Naive thymus-derived CD4-positive, alpha-beta T cell (primary cell): ENCODE measurements at regions not wholly inside any gene's neighbourhood (a gene's known extent, or its start where the extent isn't known, plus 50 kb on each side); places are given as distances from the start of the nearest gene placed in this dataset.

Experiments
- ATAC-seq: fragments of 150-1000 bp; cut with Tn5 transposase; 2 replicates; pipeline ENCODE4 v1.10.0; 2021; ENCODE audit warnings: mild to moderate bottlenecking, moderate library complexity
- CTCF ChIA-PET: fragments of 350-600 bp; sonication (Branson Sonifier 250); formaldehyde crosslinking; loops from one replicate; lab custom pipeline; 2021; ENCODE audit warnings: antibody characterized with exemption; lab: Charles Lee
- POLR2A ChIA-PET: fragments of 350-600 bp; sonication (Branson Sonifier 250); formaldehyde crosslinking; loops from one replicate; lab custom pipeline; 2021; ENCODE audit warnings: antibody characterized with exemption, inconsistent platforms; lab: Charles Lee
- DNase-seq, 9 donors: peaks; one replicate each; pipeline versions ENCODE4 v3.0.0 to v3.0.0-alpha.2; 2020 to 2022; ENCODE audit warnings: mixed read lengths in 1 of 9
- H3K27ac ChIP-seq: one replicate; pipeline ENCODE4 v1.7.0; 2013; ENCODE audit warnings: mild to moderate bottlenecking, low read depth, low read length, moderate library complexity
- H3K27me3 ChIP-seq, 2 donors: one replicate each; pipeline ENCODE4 v1.7.0; 2013; ENCODE audit warnings: low read length in 2 of 2, mild to moderate bottlenecking in 2 of 2, moderate library complexity in 2 of 2; ENCODE audit not compliant: control insufficient read depth in 2 of 2, insufficient read depth in 2 of 2
- H3K36me3 ChIP-seq, 3 experiments: 1 replicate in 2 of 3; 2 replicates in 1 of 3; pipeline ENCODE4 v1.7.0; 2013; ENCODE audit warnings: low read length in 3 of 3, mild to moderate bottlenecking in 3 of 3, moderate library complexity in 1 of 3; ENCODE audit not compliant: insufficient read depth in 3 of 3, control insufficient read depth in 2 of 3
- H3K4me1 ChIP-seq, 2 donors: one replicate each; pipeline ENCODE4 v1.7.0; 2013; ENCODE audit warnings: low read length in 2 of 2, mild to moderate bottlenecking in 2 of 2, moderate library complexity in 1 of 2; ENCODE audit not compliant: control insufficient read depth in 2 of 2, insufficient read depth in 2 of 2
- H3K4me3 ChIP-seq: 2 replicates; pipeline ENCODE4 v1.7.0; 2013; ENCODE audit warnings: mild to moderate bottlenecking, low read length
- H3K9me3 ChIP-seq, 3 experiments: 1 replicate in 2 of 3; 2 replicates in 1 of 3; pipeline ENCODE4 v1.7.0; 2013; ENCODE audit warnings: low read length in 3 of 3; ENCODE audit not compliant: control insufficient read depth in 2 of 3
- H3K27ac Mint-ChIP-seq, 9 donors: one replicate each; pipeline ENCODE4 v1.8.0; 2020 to 2022; ENCODE audit warnings: mixed read lengths in 9 of 9, mild to moderate bottlenecking in 8 of 9, moderate library complexity in 5 of 9, inconsistent platforms in 2 of 9
- H3K27me3 Mint-ChIP-seq, 5 donors: one replicate each; pipeline ENCODE4 v1.8.0; 2021 to 2022; ENCODE audit warnings: mixed read lengths in 5 of 5, mild to moderate bottlenecking in 1 of 5
- H3K36me3 Mint-ChIP-seq, 5 donors: one replicate each; pipeline ENCODE4 v1.8.0; 2020 to 2022; ENCODE audit warnings: mixed read lengths in 5 of 5, mild to moderate bottlenecking in 3 of 5, inconsistent platforms in 1 of 5
- H3K4me1 Mint-ChIP-seq, 7 donors: one replicate each; pipeline ENCODE4 v1.8.0; 2020 to 2022; ENCODE audit warnings: mixed read lengths in 7 of 7, mild to moderate bottlenecking in 3 of 7, inconsistent platforms in 1 of 7
- H3K4me3 Mint-ChIP-seq, 10 donors: one replicate each; pipeline ENCODE4 v1.8.0; 2020 to 2022; ENCODE audit warnings: mild to moderate bottlenecking in 10 of 10, mixed read lengths in 10 of 10, moderate library complexity in 6 of 10, inconsistent platforms in 2 of 10
- H3K9me3 Mint-ChIP-seq, 11 donors: one replicate each; pipeline ENCODE4 v1.8.0; 2020 to 2022; ENCODE audit warnings: mixed read lengths in 11 of 11, mild to moderate bottlenecking in 4 of 11, inconsistent platforms in 1 of 11, moderate library complexity in 1 of 11
- intact Hi-C, 2 donors: fragments of 100-400 bp; cut with micrococcal nuclease; formaldehyde crosslinking; loops; one replicate each; pipeline ENCODE4 v1.15.1; 2023

DNA sequence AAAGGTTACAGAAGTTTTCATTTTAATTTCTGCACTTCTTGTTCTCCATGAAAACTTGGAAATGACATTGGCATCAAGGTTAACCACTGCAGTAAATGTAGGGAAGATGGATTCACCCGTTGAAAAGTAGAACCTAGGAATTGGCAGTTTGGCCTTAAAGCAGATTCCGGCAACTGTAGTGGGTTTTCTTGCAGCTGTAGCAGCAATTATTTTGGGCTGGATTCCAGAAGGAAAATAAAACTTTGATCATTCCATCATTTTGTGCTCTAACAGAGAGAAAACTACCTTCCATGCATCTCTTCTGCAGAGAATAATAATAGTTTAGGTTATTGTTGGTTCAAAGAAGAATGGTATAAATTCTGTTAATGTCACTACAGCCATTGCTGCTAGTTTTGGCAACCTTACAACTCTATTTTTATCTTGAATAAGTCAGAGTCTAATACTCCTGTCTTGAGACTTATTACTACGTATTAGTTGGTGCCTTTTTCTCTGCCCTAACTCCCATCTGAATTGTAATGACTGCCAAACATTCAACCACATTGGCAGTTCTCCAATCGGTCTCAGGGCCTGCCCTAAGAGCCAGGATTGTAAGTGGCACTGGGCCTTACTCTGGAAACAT lies 178.1 kb upstream of the PIEZO2 start:
- no peak overlapping the region for H3K27ac ChIP-seq
- H3K4me3 Mint-ChIP-seq: no peak overlapping the region
- no peaks in the 10 kb centered on the region for H3K36me3 Mint-ChIP-seq
- ChIA-PET CTCF (no interaction called here), POLR2A (no interaction called here)
- H3K27me3 ChIP-seq: no peaks in the 10 kb centered on the region
- no peak overlapping the region for H3K4me3 ChIP-seq
- intact Hi-C loops: no loop called here
- H3K27ac Mint-ChIP-seq: no peak overlapping the region
- DNase-seq (no peak), ATAC-seq (no peak)
- peaks cover 0 to 4% (median 0%) of the 10 kb centered on the region in 5 donors for H3K27me3 Mint-ChIP-seq
- H3K4me1 ChIP-seq: no peaks in the 10 kb centered on the region
- no peaks in the 10 kb centered on the region for H3K9me3 ChIP-seq
- peaks cover 0 to 8% (median 0%) of the 10 kb centered on the region in 11 donors for H3K9me3 Mint-ChIP-seq
- H3K36me3 ChIP-seq: no peaks in the 10 kb centered on the region
- H3K4me1 Mint-ChIP-seq: peaks cover 0 to 2% (median 0%) of the 10 kb centered on the region in 7 donors

DNA sequence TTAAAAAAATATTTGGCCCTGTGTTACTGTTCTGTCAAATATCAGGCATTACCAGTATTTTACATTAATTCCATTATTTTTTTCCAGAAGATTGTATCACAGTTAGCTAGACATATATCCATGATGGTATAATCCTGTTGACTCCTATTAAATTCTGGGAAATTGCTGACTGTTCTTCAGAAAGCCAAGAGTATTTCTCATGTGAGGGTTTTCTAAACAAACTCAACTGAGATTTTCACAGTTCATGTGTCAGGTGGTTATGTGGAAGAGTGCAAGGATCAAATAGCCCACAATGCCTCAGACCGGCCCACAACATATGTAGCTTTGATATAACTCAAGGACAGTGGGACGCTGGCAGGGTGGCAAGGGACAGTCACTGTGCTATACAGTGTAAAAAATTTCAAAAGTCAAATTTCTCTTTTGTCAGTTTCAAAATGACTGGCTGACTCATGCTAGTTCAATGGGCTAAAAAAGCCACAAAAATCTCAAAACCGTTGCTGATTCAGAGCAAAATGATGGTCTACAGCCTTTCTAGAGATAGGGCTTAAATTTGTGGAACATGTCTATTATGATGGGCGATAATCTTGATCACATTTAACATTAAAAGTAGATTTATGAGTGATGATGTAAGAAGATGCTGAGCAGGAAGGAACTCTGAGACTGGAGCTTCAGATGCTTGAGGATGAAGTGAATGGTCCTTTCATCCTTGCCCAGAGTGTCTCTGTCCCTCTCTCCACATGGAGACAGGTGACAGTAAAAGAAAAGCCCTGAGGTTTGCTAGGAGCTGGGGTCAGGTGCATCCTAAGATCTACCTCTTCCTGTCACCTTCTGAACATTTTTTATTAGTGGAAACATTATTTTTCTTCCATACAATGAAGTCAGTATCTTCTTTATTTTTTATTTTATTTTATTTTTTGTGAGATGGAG lies 175.8 kb upstream of the PIEZO2 start:
- Mint-ChIP-seq H3K36me3 (no peaks in the 10 kb centered on the region), H3K27me3 (peaks cover 0 to 4% (median 0%) of the 10 kb centered on the region in 5 donors), H3K9me3 (peaks cover 0 to 8% (median 0%) of the 10 kb centered on the region in 11 donors), H3K27ac (no peak overlapping the region), H3K4me3 (no peak overlapping the region), H3K4me1 (peaks cover 0 to 5% (median 0%) of the 10 kb centered on the region in 7 donors)
- Histone ChIP-seq H3K27ac (no peak overlapping the region), H3K27me3 (no peaks in the 10 kb centered on the region), H3K4me1 (no peaks in the 10 kb centered on the region), H3K36me3 (no peaks in the 10 kb centered on the region), H3K4me3 (no peak overlapping the region), H3K9me3 (no peaks in the 10 kb centered on the region)
- intact Hi-C loops: no loop called here
- DNase-seq (no peak), ATAC-seq (no peak)
- CTCF ChIA-PET: no interaction called here
- POLR2A ChIA-PET: no interaction called here

DNA sequence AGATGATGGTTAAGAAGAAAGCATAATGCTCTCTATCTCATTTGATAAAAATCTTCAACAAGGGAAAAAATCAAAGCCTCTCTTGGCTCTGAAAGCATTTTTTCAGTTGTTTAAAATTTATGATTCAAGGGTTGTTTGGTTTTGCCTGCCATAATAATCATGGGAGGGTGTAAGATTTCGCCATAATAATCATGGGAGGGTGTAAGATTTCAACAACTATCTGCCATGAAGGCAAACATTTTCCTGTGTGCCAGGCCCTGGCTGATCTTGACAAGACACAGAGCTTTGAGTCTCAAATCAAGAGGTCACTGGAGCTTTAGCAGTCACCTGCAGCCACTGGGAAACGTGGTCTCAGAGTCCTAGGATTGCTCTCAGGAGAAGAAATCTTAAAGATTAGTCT lies 175.1 kb upstream of the PIEZO2 start:
- intact Hi-C loops: no loop called here
- ATAC-seq: no peak
- ChIA-PET CTCF (no interaction called here), POLR2A (no interaction called here)
- H3K27ac ChIP-seq: no peak overlapping the region
- H3K27me3 Mint-ChIP-seq: peaks cover 0 to 4% (median 0%) of the 10 kb centered on the region in 5 donors
- H3K9me3 Mint-ChIP-seq: peaks cover 0 to 8% (median 0%) of the 10 kb centered on the region in 11 donors
- no peaks in the 10 kb centered on the region for H3K4me1 ChIP-seq
- no peak overlapping the region for H3K4me3 ChIP-seq
- no peaks in the 10 kb centered on the region for H3K27me3 ChIP-seq
- no peak overlapping the region for H3K4me3 Mint-ChIP-seq
- DNase-seq: no peak
- peaks cover 0 to 5% (median 0%) of the 10 kb centered on the region in 7 donors for H3K4me1 Mint-ChIP-seq
- H3K36me3 ChIP-seq: no peaks in the 10 kb centered on the region
- no peaks in the 10 kb centered on the region for H3K9me3 ChIP-seq
- H3K27ac Mint-ChIP-seq: no peak overlapping the region
- no peaks in the 10 kb centered on the region for H3K36me3 Mint-ChIP-seq

DNA sequence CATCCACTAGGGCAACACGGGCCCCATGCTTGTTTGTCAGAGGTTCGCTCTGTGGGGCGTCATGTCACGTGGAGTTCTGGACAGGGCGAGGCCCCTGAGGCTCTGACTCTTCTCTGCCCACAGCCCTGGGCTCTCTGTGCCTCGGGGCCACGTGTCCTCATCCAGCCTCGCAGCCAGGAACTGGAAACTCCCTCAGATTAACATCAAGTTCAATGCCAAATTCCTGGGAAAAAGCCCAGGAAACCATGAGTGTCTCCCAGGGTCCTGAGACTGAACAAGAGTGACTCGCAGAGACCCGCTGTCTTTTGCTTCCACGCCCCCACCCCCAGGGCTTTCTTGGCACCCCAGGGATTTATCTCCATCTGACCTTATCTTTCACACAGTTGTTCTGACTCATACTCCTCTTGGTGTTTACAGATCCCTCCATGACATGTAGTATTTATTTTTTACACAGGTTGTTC lies 174.0 kb upstream of the PIEZO2 start:
- ATAC-seq: no peak
- H3K4me3 Mint-ChIP-seq: no peak overlapping the region
- Histone ChIP-seq H3K36me3 (no peaks in the 10 kb centered on the region), H3K4me1 (no peaks in the 10 kb centered on the region), H3K9me3 (no peaks in the 10 kb centered on the region), H3K4me3 (no peak overlapping the region), H3K27me3 (no peaks in the 10 kb centered on the region), H3K27ac (no peak overlapping the region)
- H3K9me3 Mint-ChIP-seq: peaks cover 0 to 8% (median 0%) of the 10 kb centered on the region in 11 donors
- DNase-seq: no peak
- no peak overlapping the region for H3K27ac Mint-ChIP-seq
- no peaks in the 10 kb centered on the region for H3K36me3 Mint-ChIP-seq
- peaks cover 0 to 5% (median 0%) of the 10 kb centered on the region in 7 donors for H3K4me1 Mint-ChIP-seq
- H3K27me3 Mint-ChIP-seq: peaks cover 0 to 4% (median 0%) of the 10 kb centered on the region in 5 donors
- POLR2A ChIA-PET: no interaction called here
- intact Hi-C loops: no loop called here
- CTCF ChIA-PET: no interaction called here

DNA sequence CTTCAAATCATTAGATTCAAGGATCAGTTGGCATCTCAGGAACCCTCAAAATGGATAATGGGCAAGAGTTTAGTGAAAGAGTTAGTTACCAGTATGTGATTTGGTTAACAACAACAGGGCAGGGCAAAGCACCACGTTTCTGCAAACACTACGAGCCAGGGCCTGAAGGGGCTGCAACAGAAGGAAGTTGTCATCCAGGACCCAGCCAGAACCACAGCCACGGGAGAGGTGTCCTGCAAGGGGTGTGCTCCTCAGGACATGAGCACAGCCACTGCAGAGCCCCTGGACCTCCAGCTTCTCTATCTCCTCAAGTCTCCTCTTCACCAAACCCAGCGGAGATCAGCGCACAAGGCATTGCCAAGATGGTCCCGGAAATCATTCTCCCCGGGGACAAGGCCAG lies 173.3 kb upstream of the PIEZO2 start:
- no peak overlapping the region for H3K27ac ChIP-seq
- POLR2A ChIA-PET: no interaction called here
- ATAC-seq: no peak

GRCh38 chr18:11322006-11322405 lies 172.6 kb upstream of the PIEZO2 start:
- Mint-ChIP-seq H3K4me3 (no peak overlapping the region), H3K4me1 (peaks cover 0 to 5% (median 0%) of the 10 kb centered on the region in 7 donors), H3K27me3 (peaks cover 0 to 4% (median 0%) of the 10 kb centered on the region in 5 donors), H3K27ac (no peak overlapping the region), H3K36me3 (no peaks in the 10 kb centered on the region), H3K9me3 (peaks cover 0 to 7% (median 0%) of the 10 kb centered on the region in 11 donors)
- DNase-seq (no peak), ATAC-seq (no peak)
- intact Hi-C loops: no loop called here
- Histone ChIP-seq H3K4me1 (no peaks in the 10 kb centered on the region), H3K27me3 (no peaks in the 10 kb centered on the region), H3K36me3 (no peaks in the 10 kb centered on the region), H3K4me3 (no peak overlapping the region), H3K27ac (no peak overlapping the region), H3K9me3 (no peaks in the 10 kb centered on the region)
- POLR2A ChIA-PET: no interaction called here
- CTCF ChIA-PET: no interaction called here

More for the DNA sequence above, 173.3 kb upstream of the PIEZO2 start:
- Mint-ChIP-seq H3K9me3 (peaks cover 0 to 8% (median 0%) of the 10 kb centered on the region in 11 donors), H3K27me3 (peaks cover 0 to 4% (median 0%) of the 10 kb centered on the region in 5 donors), H3K4me1 (peaks cover 0 to 5% (median 0%) of the 10 kb centered on the region in 7 donors), H3K36me3 (no peaks in the 10 kb centered on the region), H3K27ac (no peak overlapping the region), H3K4me3 (no peak overlapping the region)
- no peaks in the 10 kb centered on the region for H3K27me3 ChIP-seq
- intact Hi-C loops: no loop called here
- no peaks in the 10 kb centered on the region for H3K4me1 ChIP-seq
- no peaks in the 10 kb centered on the region for H3K9me3 ChIP-seq
- no peak overlapping the region for H3K4me3 ChIP-seq
- CTCF ChIA-PET: no interaction called here
- no peaks in the 10 kb centered on the region for H3K36me3 ChIP-seq
- DNase-seq: no peak
